HCT116 (cell line): ENCODE measurements at regions not wholly inside any gene's neighbourhood (a gene's known extent, or its start where the extent isn't known, plus 50 kb on each side); places are given as distances from the start of the nearest gene placed in this dataset.

ENCODE experiments used
- ATAC-seq: fragments of 200-7000 bp; cut with Tn5 transposase; 2 replicates; pipeline ENCODE4 v1.9.1; 2020; ENCODE audit warnings: mild to moderate bottlenecking, moderate library complexity
- BruUV-seq: library from RNA; stranded (reverse); fragments of 400-500 nt; replicated peaks from 2 replicates; lab custom pipeline; 2021; lab: Mats Ljungman, UMichigan
- CTCF ChIA-PET: fragments of 300-600 bp; sonication (Branson Sonifier 250); formaldehyde crosslinking; loops from one replicate; lab custom pipeline; 2021; ENCODE audit warnings: antibody characterized with exemption; lab: Charles Lee
- POLR2A ChIA-PET: fragments of 300-600, 350-600 bp; sonication (Branson Sonifier 250); formaldehyde crosslinking; loops from one replicate; lab custom pipeline; 2021; ENCODE audit warnings: antibody characterized with exemption; lab: Charles Lee
- RAD21 ChIA-PET, 2 experiments: fragments of 300-600 bp; sonication (Branson Sonifier 250); formaldehyde crosslinking; loops; one replicate each; lab custom pipeline; 2023; ENCODE audit warnings: low total read pairs in 2 of 2; ENCODE audit not compliant: uncharacterized antibody in 2 of 2, unreplicated experiment in 2 of 2, low non-redundant PET in 1 of 2; lab: Charles Lee
- DNase-seq: peaks from one replicate; pipeline ENCODE4 v3.0.0-alpha.2; 2010; ENCODE audit warnings: low read depth, low spot score
- H2AFZ ChIP-seq: fragments of 200-600 bp; shearing (Covaris generic), sonication (generic); 2 replicates; pipeline ENCODE4 v1.6.1; 2017; ENCODE audit warnings: low read depth, mixed run types, mixed read lengths, antibody characterized with exemption, low read length; ENCODE audit not compliant: poor library complexity, severe bottlenecking
- H3K27ac ChIP-seq: 2 replicates; pipeline ENCODE4 v1.5.1; 2012; ENCODE audit warnings: low read depth, low read length
- H3K27me3 ChIP-seq: fragments of 200-600 bp; sonication (generic); 2 replicates; pipeline ENCODE4 v1.6.1; 2016; ENCODE audit warnings: mixed run types, low read length, mixed read lengths; ENCODE audit not compliant: insufficient read depth
- H3K36me3 ChIP-seq, 2 experiments: fragments of 200-500 bp in 1 of 2; fragments of 200-600 bp in 1 of 2; sonication (Bioruptor generic) in 1 of 2; sonication (generic) in 1 of 2; 2 replicates each; pipeline versions ENCODE4 v1.5.1 to v1.6.1; 2014 to 2016; ENCODE audit warnings: low read length in 2 of 2, inconsistent platforms in 1 of 2, mixed read lengths in 1 of 2, mixed run types in 1 of 2; ENCODE audit not compliant: insufficient read depth in 2 of 2, control insufficient read depth in 1 of 2
- H3K4me1 ChIP-seq, 2 experiments: fragments of 200-600 bp in 1 of 2; sonication (generic) in 1 of 2; 2 replicates each; pipeline versions ENCODE4 v1.5.1 to v1.6.1; 2012 to 2017; ENCODE audit warnings: low read length in 2 of 2, inconsistent platforms in 1 of 2, mild to moderate bottlenecking in 1 of 2, mixed read lengths in 1 of 2, mixed run types in 1 of 2, moderate library complexity in 1 of 2; ENCODE audit not compliant: insufficient read depth in 2 of 2, control insufficient read depth in 1 of 2
- H3K4me2 ChIP-seq: fragments of 200-600 bp; sonication (generic); 2 replicates; pipeline ENCODE4 v1.6.1; 2017; ENCODE audit warnings: mixed run types, low read length, mixed read lengths
- H3K4me3 ChIP-seq, 2 experiments: fragments of 200-600 bp in 1 of 2; sonication (generic) in 1 of 2; replicated peaks in 1 of 2; 2 replicates each; pipeline ENCODE4 v1.5.1; 2011 to 2016; ENCODE audit warnings: low read length in 2 of 2, control low read depth in 1 of 2, low read depth in 1 of 2, mild to moderate bottlenecking in 1 of 2, mixed read lengths in 1 of 2, mixed run types in 1 of 2
- H3K79me2 ChIP-seq: fragments of 200-600 bp; sonication (generic); 2 replicates; pipeline ENCODE4 v1.6.1; 2017; ENCODE audit warnings: mild to moderate bottlenecking, mixed run types, low read length, moderate library complexity, mixed read lengths; ENCODE audit not compliant: insufficient read depth
- H3K9ac ChIP-seq: fragments of 200-600 bp; sonication (generic); 2 replicates; pipeline ENCODE4 v1.6.1; 2016; ENCODE audit warnings: low read length, mixed read lengths
- H3K9me2 ChIP-seq: fragments of 200-600 bp; sonication (generic), shearing (Covaris generic); 2 replicates; pipeline ENCODE4 v1.6.1; 2017; ENCODE audit warnings: mixed run types, mild to moderate bottlenecking, moderate library complexity; ENCODE audit not compliant: insufficient read depth
- H3K9me3 ChIP-seq, 2 experiments: fragments of 200-500 bp in 1 of 2; fragments of 200-600 bp in 1 of 2; sonication (Bioruptor generic) in 1 of 2; sonication (generic) in 1 of 2; 2 replicates each; pipeline ENCODE4 v1.6.1; 2014 to 2017; ENCODE audit warnings: low read length in 2 of 2, mixed read lengths in 2 of 2, inconsistent platforms in 1 of 2, low read depth in 1 of 2, mild to moderate bottlenecking in 1 of 2, mixed run types in 1 of 2, moderate library complexity in 1 of 2; ENCODE audit not compliant: control insufficient read depth in 1 of 2, insufficient read depth in 1 of 2
- H4K20me1 ChIP-seq: fragments of 200-600 bp; sonication (generic), shearing (Covaris generic); 2 replicates; pipeline ENCODE4 v1.6.1; 2017; ENCODE audit warnings: mixed run types, mild to moderate bottlenecking, moderate library complexity; ENCODE audit not compliant: insufficient read depth
- ATF3 ChIP-seq: IDR thresholded peaks from 2 replicates; pipeline ENCODE4 v1.6.1; 2012
- CEBPB ChIP-seq: IDR thresholded peaks from 2 replicates; pipeline ENCODE4 v1.6.1; 2012; ENCODE audit warnings: low read depth
- CTCF ChIP-seq, 3 experiments: fragments of 200-600 bp in 1 of 3; sonication (generic) in 1 of 3; IDR thresholded peaks in 2 of 3; conservative IDR thresholded peaks in 1 of 3; 2 replicates each; pipeline ENCODE4 v1.5.1; 2012 to 2017; ENCODE audit warnings: low read depth in 2 of 3, low read length in 2 of 3, antibody characterized with exemption in 1 of 3, borderline replicate concordance in 1 of 3, control low read depth in 1 of 3, mild to moderate bottlenecking in 1 of 3, mixed read lengths in 1 of 3, mixed run types in 1 of 3, moderate library complexity in 1 of 3; ENCODE audit not compliant: insufficient read depth in 1 of 3
- EZH2 ChIP-seq: fragments of 200-600 bp; sonication (generic); IDR thresholded peaks from 2 replicates; pipeline ENCODE4 v1.6.1; 2017; ENCODE audit warnings: antibody characterized with exemption, mixed run types
- EZH2phosphoT487 ChIP-seq: fragments of 200-600 bp; IDR thresholded peaks from 2 replicates; pipeline ENCODE4 v1.6.1; 2018; ENCODE audit warnings: antibody characterized with exemption, borderline replicate concordance
- FOSL1 ChIP-seq: IDR thresholded peaks from 2 replicates; pipeline ENCODE4 v1.6.1; 2012; ENCODE audit warnings: low read depth
- JUND ChIP-seq: IDR thresholded peaks from 2 replicates; pipeline ENCODE4 v1.6.1; 2012
- POLR2A ChIP-seq: IDR thresholded peaks from 2 replicates; pipeline ENCODE4 v1.7.0; 2011; ENCODE audit warnings: borderline replicate concordance; ENCODE audit not compliant: insufficient read depth, insufficient read length; ENCODE audit errors: extremely low read depth
- SIN3A ChIP-seq: IDR thresholded peaks from 2 replicates; pipeline ENCODE4 v1.6.1; 2012; ENCODE audit warnings: low read depth
- SP1 ChIP-seq: IDR thresholded peaks from 2 replicates; pipeline ENCODE4 v1.6.1; 2012; ENCODE audit warnings: low read depth
- SRF ChIP-seq: IDR thresholded peaks from 2 replicates; pipeline ENCODE4 v1.6.1; 2012; ENCODE audit warnings: low read depth
- TCF7L2 ChIP-seq: IDR thresholded peaks from 2 replicates; pipeline ENCODE4 v1.7.0; 2011; ENCODE audit warnings: borderline replicate concordance, inconsistent platforms; ENCODE audit not compliant: insufficient read depth, insufficient read length; ENCODE audit errors: extremely low read depth
- YY1 ChIP-seq: IDR thresholded peaks from 2 replicates; pipeline ENCODE4 v1.6.1; 2011; ENCODE audit warnings: low read length, low read depth, moderate library complexity, mild to moderate bottlenecking; ENCODE audit not compliant: insufficient replicate concordance; ENCODE audit errors: extremely low read depth
- ZBTB33 ChIP-seq: IDR thresholded peaks from 2 replicates; pipeline ENCODE4 v1.6.1; 2011; ENCODE audit warnings: mild to moderate bottlenecking, low read length, moderate library complexity; ENCODE audit not compliant: insufficient replicate concordance; ENCODE audit errors: extremely low read depth
- ZFX ChIP-seq: fragments of 450-650 bp; IDR thresholded peaks from 2 replicates; pipeline ENCODE4 v1.6.1; 2017
- ZNF274 ChIP-seq: fragments of 200-500 bp; sonication (Bioruptor generic); IDR thresholded peaks from 2 replicates; pipeline ENCODE4 v1.6.1; 2014; ENCODE audit warnings: mild to moderate bottlenecking, low read depth, low read length, inconsistent platforms
- intact Hi-C: fragments of 100-400 bp; cut with micrococcal nuclease; formaldehyde crosslinking; loops from 2 replicates; pipeline ENCODE4 v1.10.0; 2022
- TF ChIP-seq, protein P1 (sequence below): IDR thresholded peaks from 2 replicates; pipeline ENCODE4 v1.6.1; 2012; ENCODE audit warnings: low read depth

GRCh38 chr2:16401761-16402300 lies 263.8 kb downstream of the CYRIA start:
- DNase-seq (no peak), ATAC-seq (no peak)
- no peak for TF ChIP-seq POLR2A
- TF ChIP-seq EZH2phosphoT487 = no peak
- TF ChIP-seq SIN3A = no peak
- no peak for TF ChIP-seq FOSL1
- TF ChIP-seq, protein P1, sequence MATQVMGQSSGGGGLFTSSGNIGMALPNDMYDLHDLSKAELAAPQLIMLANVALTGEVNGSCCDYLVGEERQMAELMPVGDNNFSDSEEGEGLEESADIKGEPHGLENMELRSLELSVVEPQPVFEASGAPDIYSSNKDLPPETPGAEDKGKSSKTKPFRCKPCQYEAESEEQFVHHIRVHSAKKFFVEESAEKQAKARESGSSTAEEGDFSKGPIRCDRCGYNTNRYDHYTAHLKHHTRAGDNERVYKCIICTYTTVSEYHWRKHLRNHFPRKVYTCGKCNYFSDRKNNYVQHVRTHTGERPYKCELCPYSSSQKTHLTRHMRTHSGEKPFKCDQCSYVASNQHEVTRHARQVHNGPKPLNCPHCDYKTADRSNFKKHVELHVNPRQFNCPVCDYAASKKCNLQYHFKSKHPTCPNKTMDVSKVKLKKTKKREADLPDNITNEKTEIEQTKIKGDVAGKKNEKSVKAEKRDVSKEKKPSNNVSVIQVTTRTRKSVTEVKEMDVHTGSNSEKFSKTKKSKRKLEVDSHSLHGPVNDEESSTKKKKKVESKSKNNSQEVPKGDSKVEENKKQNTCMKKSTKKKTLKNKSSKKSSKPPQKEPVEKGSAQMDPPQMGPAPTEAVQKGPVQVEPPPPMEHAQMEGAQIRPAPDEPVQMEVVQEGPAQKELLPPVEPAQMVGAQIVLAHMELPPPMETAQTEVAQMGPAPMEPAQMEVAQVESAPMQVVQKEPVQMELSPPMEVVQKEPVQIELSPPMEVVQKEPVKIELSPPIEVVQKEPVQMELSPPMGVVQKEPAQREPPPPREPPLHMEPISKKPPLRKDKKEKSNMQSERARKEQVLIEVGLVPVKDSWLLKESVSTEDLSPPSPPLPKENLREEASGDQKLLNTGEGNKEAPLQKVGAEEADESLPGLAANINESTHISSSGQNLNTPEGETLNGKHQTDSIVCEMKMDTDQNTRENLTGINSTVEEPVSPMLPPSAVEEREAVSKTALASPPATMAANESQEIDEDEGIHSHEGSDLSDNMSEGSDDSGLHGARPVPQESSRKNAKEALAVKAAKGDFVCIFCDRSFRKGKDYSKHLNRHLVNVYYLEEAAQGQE = no peak
- no peak for TF ChIP-seq SP1
- TF ChIP-seq CEBPB = no peak
- no peak for TF ChIP-seq ZBTB33
- no peak for TF ChIP-seq ZNF274
- no peak for TF ChIP-seq SRF
- TF ChIP-seq ZFX = no peak
- no peak for TF ChIP-seq YY1
- TF ChIP-seq CTCF (IDR thresholded peaks at IDR 0.05 in 2 of 3, conservative IDR thresholded peaks at IDR 0.05 in 1 of 3; ENCODE audit: borderline replicate concordance in 1 of 3, insufficient read depth in 1 of 3, low read depth in 2 of 3, low read length in 2 of 3) = no peak
- no peak for TF ChIP-seq JUND
- no peak for TF ChIP-seq ATF3
- TF ChIP-seq TCF7L2 = no peak
- TF ChIP-seq EZH2 = no peak
- H4K20me1 ChIP-seq = no peaks in the 10 kb centered on the region
- BruUV-seq = no TSS peak
- RAD21 ChIA-PET = no interaction called here
- no peaks in the 10 kb centered on the region for H3K4me1 ChIP-seq
- H3K36me3 ChIP-seq = no peaks in the 10 kb centered on the region
- no peak overlapping the region for H3K4me2 ChIP-seq
- H3K79me2 ChIP-seq = no peaks in the 10 kb centered on the region
- POLR2A ChIA-PET = no interaction called here
- H2AFZ ChIP-seq = no peak overlapping the region
- H3K4me3 ChIP-seq = no peak overlapping the region
- CTCF ChIA-PET = no interaction called here
- H3K27me3 ChIP-seq = no peaks in the 10 kb centered on the region
- no peak overlapping the region for H3K27ac ChIP-seq
- intact Hi-C loops = no loop called here
- H3K9ac ChIP-seq = no peak overlapping the region
- no peaks in the 10 kb centered on the region for H3K9me3 ChIP-seq
- no peaks in the 10 kb centered on the region for H3K9me2 ChIP-seq
